ENCODE measurements at regions not wholly inside any gene's neighbourhood (a gene's known extent, or its start where the extent isn't known, plus 50 kb on each side); places are given as distances from the start of the nearest gene placed in this dataset.
"Not testable (repeated sequence)": the region's sequence is repeated elsewhere in the genome, so short reads cannot be mapped to it uniquely, and the experiment has no call there.

GRCh38 chr2:84300001-84300695 lies 158.9 kb downstream of the SUCLG1 start:
- not testable (repeated sequence) for TF ChIP-seq CTCF, POLR2A, POLR2AphosphoS5 (IDR thresholded peaks at IDR 0.05)

Measured in breast epithelium (tissue), 3 donors.